H9 (cell line): ENCODE measurements at regions not wholly inside any gene's neighbourhood (a gene's known extent, or its start where the extent isn't known, plus 50 kb on each side); places are given as distances from the start of the nearest gene placed in this dataset.

Experiments used
- DNase-seq: peaks from one replicate; pipeline ENCODE4 v3.0.0-alpha.2; 2017
- H2AFZ ChIP-seq: one replicate; pipeline ENCODE4 v1.6.1; 2013; ENCODE audit warnings: mild to moderate bottlenecking, low read length, control low read depth, moderate library complexity
- H2AK5ac ChIP-seq: 2 replicates; pipeline ENCODE4 v1.6.1; 2013; ENCODE audit warnings: low read length, control low read depth, mixed read lengths; ENCODE audit not compliant: insufficient read length
- H2BK120ac ChIP-seq: one replicate; pipeline ENCODE4 v1.6.1; 2013; ENCODE audit warnings: low read depth, mild to moderate bottlenecking, low read length, control low read depth, inconsistent platforms; ENCODE audit not compliant: poor library complexity, severe bottlenecking
- H2BK12ac ChIP-seq: 2 replicates; pipeline ENCODE4 v1.6.1; 2013; ENCODE audit warnings: low read length, control low read depth, mixed read lengths, low read depth; ENCODE audit not compliant: insufficient read length
- H2BK15ac ChIP-seq: 2 replicates; pipeline ENCODE4 v1.6.1; 2013; ENCODE audit warnings: low read depth, low read length, control low read depth
- H2BK20ac ChIP-seq: one replicate; pipeline ENCODE4 v1.6.1; 2013; ENCODE audit warnings: low read depth, mild to moderate bottlenecking, low read length, control low read depth, inconsistent platforms; ENCODE audit not compliant: poor library complexity, severe bottlenecking
- H2BK5ac ChIP-seq: 2 replicates; pipeline ENCODE4 v1.6.1; 2013; ENCODE audit warnings: low read length, control low read depth, mixed read lengths; ENCODE audit not compliant: insufficient read length
- H3K14ac ChIP-seq: 2 replicates; pipeline ENCODE4 v1.6.1; 2013; ENCODE audit warnings: low read length, control low read depth; ENCODE audit not compliant: insufficient read depth
- H3K18ac ChIP-seq: 2 replicates; pipeline ENCODE4 v1.6.1; 2013; ENCODE audit warnings: low read depth, mild to moderate bottlenecking, mixed read lengths, low read length, control low read depth; ENCODE audit not compliant: insufficient read length
- H3K23ac ChIP-seq: 2 replicates; pipeline ENCODE4 v1.6.1; 2013; ENCODE audit warnings: low read length, control low read depth, mixed read lengths, low read depth; ENCODE audit not compliant: insufficient read length
- H3K23me2 ChIP-seq: 2 replicates; pipeline ENCODE4 v1.6.1; 2013; ENCODE audit warnings: low read depth, mild to moderate bottlenecking, mixed read lengths, low read length, control low read depth; ENCODE audit not compliant: insufficient read length, poor library complexity, severe bottlenecking
- H3K27ac ChIP-seq: 2 replicates; pipeline ENCODE4 v1.5.1; 2013; ENCODE audit warnings: low read length, control low read depth, mixed read lengths, low read depth; ENCODE audit not compliant: insufficient read length
- H3K27me3 ChIP-seq: 2 replicates; pipeline ENCODE4 v1.6.1; 2013; ENCODE audit warnings: low read length, control low read depth, inconsistent platforms; ENCODE audit not compliant: insufficient read depth
- H3K4ac ChIP-seq: 2 replicates; pipeline ENCODE4 v1.6.1; 2013; ENCODE audit warnings: low read depth, mild to moderate bottlenecking, control low read depth, inconsistent platforms, low read length, moderate library complexity
- H3K4me1 ChIP-seq: 2 replicates; pipeline ENCODE4 v1.6.1; 2013; ENCODE audit warnings: low read length, control low read depth, inconsistent platforms; ENCODE audit not compliant: insufficient read depth
- H3K4me2 ChIP-seq: 2 replicates; pipeline ENCODE4 v1.6.1; 2013; ENCODE audit warnings: low read length, control low read depth, mixed read lengths; ENCODE audit not compliant: insufficient read length, insufficient read depth
- H3K56ac ChIP-seq: 2 replicates; pipeline ENCODE4 v1.6.1; 2013; ENCODE audit warnings: low read depth, mild to moderate bottlenecking, mixed read lengths, low read length, control low read depth; ENCODE audit not compliant: insufficient read length
- H3K79me1 ChIP-seq: 2 replicates; pipeline ENCODE4 v1.6.1; 2013; ENCODE audit warnings: low read depth, mild to moderate bottlenecking, moderate library complexity, low read length, control low read depth, inconsistent platforms; ENCODE audit not compliant: insufficient read depth, poor library complexity, severe bottlenecking
- H3K79me2 ChIP-seq: 2 replicates; pipeline ENCODE4 v1.6.1; 2013; ENCODE audit warnings: low read length, control low read depth, inconsistent platforms; ENCODE audit not compliant: insufficient read depth
- H3K9ac ChIP-seq: 2 replicates; pipeline ENCODE4 v1.6.1; 2013; ENCODE audit warnings: low read length, control low read depth, mixed read lengths; ENCODE audit not compliant: insufficient read length; ENCODE audit errors: extremely low read depth
- H3K9me3 ChIP-seq: one replicate; pipeline ENCODE4 v1.6.1; 2013; ENCODE audit warnings: low read depth, low read length, inconsistent platforms; ENCODE audit not compliant: control insufficient read depth
- H3T11ph ChIP-seq: one replicate; pipeline ENCODE4 v1.6.1; 2013; ENCODE audit warnings: mild to moderate bottlenecking, low read length, control low read depth, inconsistent platforms
- H4K20me1 ChIP-seq: one replicate; pipeline ENCODE4 v1.6.1; 2013; ENCODE audit not compliant: control insufficient read depth, insufficient read length, insufficient read depth
- H4K5ac ChIP-seq: 2 replicates; pipeline ENCODE4 v1.6.1; 2013; ENCODE audit warnings: low read depth, mild to moderate bottlenecking, mixed read lengths, low read length, control low read depth; ENCODE audit not compliant: insufficient read length
- H4K8ac ChIP-seq: replicated peaks from 2 replicates; pipeline ENCODE4 v1.6.1; 2013; ENCODE audit warnings: low read length, control low read depth, mixed read lengths, low read depth; ENCODE audit not compliant: insufficient read length
- H4K91ac ChIP-seq: 2 replicates; pipeline ENCODE4 v1.6.1; 2013; ENCODE audit warnings: low read depth, mild to moderate bottlenecking, moderate library complexity, mixed read lengths, low read length, control low read depth; ENCODE audit not compliant: insufficient read length
- H3K27ac Mint-ChIP-seq, 3 experiments: 2 replicates in 2 of 3; 3 replicates in 1 of 3; pipeline ENCODE4 v1.8.0; 2020 to 2021; ENCODE audit warnings: mixed read lengths in 3 of 3, mild to moderate bottlenecking in 1 of 3, moderate library complexity in 1 of 3
- H3K27me3 Mint-ChIP-seq: 2 replicates; pipeline ENCODE4 v1.8.0; 2021; ENCODE audit warnings: low read depth, mild to moderate bottlenecking, moderate library complexity, mixed read lengths
- H3K36me3 Mint-ChIP-seq, 3 experiments: 2 replicates in 2 of 3; 3 replicates in 1 of 3; pipeline ENCODE4 v1.8.0; 2020 to 2021; ENCODE audit warnings: low read depth in 3 of 3, mixed read lengths in 3 of 3; ENCODE audit not compliant: insufficient read depth in 1 of 3
- H3K4me1 Mint-ChIP-seq, 2 experiments: 2 replicates each; pipeline ENCODE4 v1.8.0; 2020; ENCODE audit warnings: mixed read lengths in 2 of 2
- H3K4me3 Mint-ChIP-seq, 2 experiments: 2 replicates in 1 of 2; 3 replicates in 1 of 2; pipeline ENCODE4 v1.8.0; 2020 to 2021; ENCODE audit warnings: mild to moderate bottlenecking in 2 of 2, mixed read lengths in 2 of 2, moderate library complexity in 1 of 2
- H3K9me3 Mint-ChIP-seq, 2 experiments: 2 replicates in 1 of 2; 3 replicates in 1 of 2; pipeline ENCODE4 v1.8.0; 2020; ENCODE audit warnings: mild to moderate bottlenecking in 2 of 2, mixed read lengths in 2 of 2, moderate library complexity in 1 of 2
- CTCF ChIP-seq: fragments of 200-600 bp; sonication (generic); conservative IDR thresholded peaks from 3 replicates; pipeline ENCODE4 v1.8.0; 2021; ENCODE audit warnings: antibody characterized with exemption, mild to moderate bottlenecking
- WGBS: extraction: QIAGEN DNeasy Blood & Tissue Kit; methylation state at CpG from one replicate; pipeline ENCODE4 v1.1.7; 2013; ENCODE audit warnings: missing lambda C conversion rate, low lambda C conversion rate, mixed read lengths; ENCODE audit not compliant: insufficient read length; ENCODE audit errors: extremely low coverage; 5-methylcytosine and 5-hydroxymethylcytosine counted together

GRCh38 chr7:68478326-68478725 is 1119.9 kb upstream of the AUTS2 start:
- no peaks in the 10 kb centered on the region for H3K23me2 ChIP-seq
- no peak overlapping the region for H4K5ac ChIP-seq
- no peak overlapping the region for H3K27ac Mint-ChIP-seq
- H3K4me3 Mint-ChIP-seq, result no peak overlapping the region
- H3K36me3 Mint-ChIP-seq, result peaks cover 0 to 4% (median 0%) of the 10 kb centered on the region in 3 experiments; a peak in 3 of 7 replicates
- no CpG with 5 or more reads among the region's 1 CpG for WGBS
- no peak overlapping the region for H4K91ac ChIP-seq
- H3K18ac ChIP-seq, result no peak overlapping the region
- H3K27me3 ChIP-seq, result no peaks in the 10 kb centered on the region
- H3T11ph ChIP-seq, result no peak overlapping the region
- H2BK15ac ChIP-seq, result no peak overlapping the region
- no peaks in the 10 kb centered on the region for H3K27me3 Mint-ChIP-seq
- H3K9ac ChIP-seq, result no peak overlapping the region
- H3K4me1 ChIP-seq, result no peaks in the 10 kb centered on the region
- H3K9me3 ChIP-seq, result no peaks in the 10 kb centered on the region
- H3K56ac ChIP-seq, result no peak overlapping the region
- no peaks in the 10 kb centered on the region for H3K79me1 ChIP-seq
- no peak overlapping the region for H2BK20ac ChIP-seq
- H3K4me1 Mint-ChIP-seq, result peaks cover 2 to 5% of the 10 kb centered on the region in 2 experiments
- H4K20me1 ChIP-seq, result no peaks in the 10 kb centered on the region
- no peak overlapping the region for H3K23ac ChIP-seq
- H4K8ac ChIP-seq, result no peak overlapping the region
- H2BK12ac ChIP-seq, result no peak overlapping the region
- no peaks in the 10 kb centered on the region for H3K79me2 ChIP-seq
- H3K27ac ChIP-seq, result no peak overlapping the region
- no peak overlapping the region for H3K4me2 ChIP-seq
- H3K4ac ChIP-seq, result no peak overlapping the region
- no peak for TF ChIP-seq CTCF
- no peak overlapping the region for H2AFZ ChIP-seq
- H2BK5ac ChIP-seq, result no peak overlapping the region
- H3K14ac ChIP-seq, result no peak overlapping the region
- no peak overlapping the region for H2AK5ac ChIP-seq
- no peak overlapping the region for H2BK120ac ChIP-seq
- DNase-seq, result no peak
- H3K9me3 Mint-ChIP-seq, result peaks cover 3 to 10% of the 10 kb centered on the region in 2 experiments; a peak in 4 of 5 replicates
